Ascending aorta (tissue), 2 donors: ENCODE measurements at regions not wholly inside any gene's neighbourhood (a gene's known extent, or its start where the extent isn't known, plus 50 kb on each side); places are given as distances from the start of the nearest gene placed in this dataset.

Experiments used
- DNase-seq, 2 donors: peaks; one replicate each; pipeline ENCODE4 v3.0.0-alpha.2; 2019; ENCODE audit warnings: low spot score in 2 of 2
- H3K27ac ChIP-seq, 2 donors: fragments of 200-600 bp; sonication (generic); one replicate each; pipeline ENCODE4 v1.5.1; 2016 to 2017; ENCODE audit warnings: mild to moderate bottlenecking in 1 of 2
- H3K27me3 ChIP-seq: fragments of 200-600 bp; sonication (generic); one replicate; pipeline ENCODE4 v1.5.1; 2017
- H3K36me3 ChIP-seq, 2 donors: fragments of 200-600 bp; sonication (generic); one replicate each; pipeline ENCODE4 v1.5.1; 2016
- H3K4me1 ChIP-seq, 2 donors: fragments of 200-600 bp; sonication (generic); one replicate each; pipeline ENCODE4 v1.5.1; 2016 to 2017; ENCODE audit warnings: mild to moderate bottlenecking in 1 of 2
- H3K4me3 ChIP-seq, 2 donors: fragments of 200-600 bp; sonication (generic); one replicate each; pipeline ENCODE4 v1.5.1; 2016 to 2017; ENCODE audit warnings: mild to moderate bottlenecking in 1 of 2
- H3K9me3 ChIP-seq, 2 donors: fragments of 200-600 bp; sonication (generic); one replicate each; pipeline ENCODE4 v1.5.1; 2016
- CTCF ChIP-seq, 3 experiments: fragments of 200-600 bp in 2 of 3; fragments of 450-650 bp in 1 of 3; sonication (generic) in 2 of 3; IDR thresholded peaks; one replicate each; pipeline ENCODE4 v1.5.1; 2016 to 2019; ENCODE audit warnings: antibody characterized with exemption in 3 of 3, mild to moderate bottlenecking in 1 of 3, moderate library complexity in 1 of 3
- intact Hi-C: fragments of 100-400 bp; cut with DNase I; formaldehyde crosslinking; loops from one replicate; pipeline ENCODE4 v1.15.1; 2023

- Histone ChIP-seq H3K9me3 (no peaks in the 10 kb centered on the region), H3K4me3 (no peak overlapping the region)
- no peak for DNase-seq
Observed at GRCh38 chr20:24157213-24157612, 168.6 kb upstream of the GGTLC1 start.

GRCh38 chr20:24153101-24154040, 164.8 kb upstream of the GGTLC1 start:
- H3K9me3 ChIP-seq: no peaks in the 10 kb centered on the region
- H3K4me3 ChIP-seq: no peak overlapping the region
- TF ChIP-seq CTCF (IDR thresholded peaks at IDR 0.05): no peak
- no peaks in the 10 kb centered on the region for H3K4me1 ChIP-seq
- H3K36me3 ChIP-seq: no peaks in the 10 kb centered on the region
- H3K27ac ChIP-seq: no peak overlapping the region
- H3K27me3 ChIP-seq: no peaks in the 10 kb centered on the region
- no peak for DNase-seq
- intact Hi-C loops: no loop called here

More at GRCh38 chr20:24157213-24157612, 168.6 kb upstream of the GGTLC1 start:
- intact Hi-C loops: no loop called here
- H3K4me1 ChIP-seq: no peaks in the 10 kb centered on the region
- no peak for TF ChIP-seq CTCF (IDR thresholded peaks at IDR 0.05)
- no peak overlapping the region for H3K27ac ChIP-seq
- H3K27me3 ChIP-seq: no peaks in the 10 kb centered on the region
- no peaks in the 10 kb centered on the region for H3K36me3 ChIP-seq

- Histone ChIP-seq H3K4me1 (no peaks in the 10 kb centered on the region), H3K36me3 (no peaks in the 10 kb centered on the region), H3K27me3 (no peaks in the 10 kb centered on the region), H3K4me3 (no peak overlapping the region), H3K9me3 (no peaks in the 10 kb centered on the region), H3K27ac (no peak overlapping the region)
- intact Hi-C loops: no loop called here
- no peak for DNase-seq
- no peak for TF ChIP-seq CTCF (IDR thresholded peaks at IDR 0.05)
Observed at GRCh38 chr20:24151621-24152294, 163.2 kb upstream of the GGTLC1 start.

GRCh38 chr20:24150406-24150805, 161.8 kb upstream of the GGTLC1 start:
- no peak for DNase-seq
- no peak for TF ChIP-seq CTCF (IDR thresholded peaks at IDR 0.05)
- Histone ChIP-seq H3K36me3 (no peaks in the 10 kb centered on the region), H3K9me3 (no peaks in the 10 kb centered on the region), H3K4me1 (no peaks in the 10 kb centered on the region), H3K27ac (no peak overlapping the region), H3K4me3 (no peak overlapping the region), H3K27me3 (no peaks in the 10 kb centered on the region)
- intact Hi-C loops: no loop called here

GRCh38 chr20:24149881-24150307, 161.3 kb upstream of the GGTLC1 start:
- TF ChIP-seq CTCF (IDR thresholded peaks at IDR 0.05): peak in 1 of 3 experiments; percentile 17
- Histone ChIP-seq H3K4me1 (no peaks in the 10 kb centered on the region), H3K9me3 (no peaks in the 10 kb centered on the region), H3K27ac (no peak overlapping the region), H3K36me3 (no peaks in the 10 kb centered on the region), H3K4me3 (no peak overlapping the region), H3K27me3 (no peaks in the 10 kb centered on the region)
- DNase-seq: no peak
- intact Hi-C loops: no loop called here
